ENCODE measurements at regions not wholly inside any gene's neighbourhood (a gene's known extent, or its start where the extent isn't known, plus 50 kb on each side); places are given as distances from the start of the nearest gene placed in this dataset.
"Not testable (repeated sequence)": the region's sequence is repeated elsewhere in the genome, so short reads cannot be mapped to it uniquely, and the experiment has no call there.

GRCh38 chr10:3559011-3559410 lies 226.0 kb downstream of the KLF6 start:
- no peak for DNase-seq (ENCODE audit: low read depth in 2 of 2)
- no peaks in the 10 kb centered on the region for H4K20me1 ChIP-seq (ENCODE audit: control insufficient read depth, extremely low read depth, insufficient read depth, low read length)
- H3K9me3 ChIP-seq (ENCODE audit: control insufficient read depth, insufficient read depth, low read depth, low read length), result no peaks in the 10 kb centered on the region
- no peaks in the 10 kb centered on the region for H3K36me3 ChIP-seq (ENCODE audit: control insufficient read depth, insufficient read depth, low read length)
- no peak overlapping the region for H3K9ac ChIP-seq (ENCODE audit: insufficient read depth, low read length)
- H3K27ac ChIP-seq (ENCODE audit: insufficient read depth, low read length), result no peak overlapping the region
- H3K4me1 ChIP-seq (ENCODE audit: control insufficient read depth, extremely low read depth, insufficient read depth, low read length), result no peaks in the 10 kb centered on the region
- H3K27me3 ChIP-seq (ENCODE audit: control insufficient read depth, insufficient read depth, low read length), result no peaks in the 10 kb centered on the region
- no peak overlapping the region for H2AFZ ChIP-seq (ENCODE audit: low read length)
- no peaks in the 10 kb centered on the region for H3K79me2 ChIP-seq (ENCODE audit: control insufficient read depth, insufficient read depth, low read length)
- H3K4me2 ChIP-seq (ENCODE audit: extremely low read depth, insufficient read depth, low read length), result no peak overlapping the region
- H3K4me3 ChIP-seq (replicated peaks in 1 of 4; ENCODE audit: control extremely low read depth in 1 of 4, insufficient read depth in 1 of 4, low read depth in 3 of 4, low read length in 4 of 4), result no peak overlapping the region
- TF ChIP-seq CTCF (conservative IDR thresholded peaks at IDR 0.05 in 1 of 2, IDR thresholded peaks at IDR 0.05 in 1 of 2; ENCODE audit: low read depth in 1 of 2, low read length in 2 of 2) (no peak), EZH2 (IDR thresholded peaks at IDR 0.05; ENCODE audit: low read length, missing control alignments) (no peak)

GRCh38 chr10:3556191-3557017 lies 228.6 kb downstream of the KLF6 start:
- H3K9me3 ChIP-seq (ENCODE audit: control insufficient read depth, insufficient read depth, low read depth, low read length); H3K36me3 ChIP-seq (ENCODE audit: control insufficient read depth, insufficient read depth, low read length); H4K20me1 ChIP-seq (ENCODE audit: control insufficient read depth, extremely low read depth, insufficient read depth, low read length); H2AFZ ChIP-seq (ENCODE audit: low read length); H3K27me3 ChIP-seq (ENCODE audit: control insufficient read depth, insufficient read depth, low read length); H3K4me2 ChIP-seq (ENCODE audit: extremely low read depth, insufficient read depth, low read length); H3K4me1 ChIP-seq (ENCODE audit: control insufficient read depth, extremely low read depth, insufficient read depth, low read length); H3K79me2 ChIP-seq (ENCODE audit: control insufficient read depth, insufficient read depth, low read length); H3K9ac ChIP-seq (ENCODE audit: insufficient read depth, low read length): not testable (repeated sequence)
- peak overlapping the region; percentile 53 for H3K27ac ChIP-seq (ENCODE audit: insufficient read depth, low read length)
- peak overlapping the region in 2 of 4 experiments; percentile 45 to 47 for H3K4me3 ChIP-seq (replicated peaks in 1 of 4; ENCODE audit: control extremely low read depth in 1 of 4, insufficient read depth in 1 of 4, low read depth in 3 of 4, low read length in 4 of 4)
- DNase-seq (ENCODE audit: low read depth in 2 of 2), result peak; percentile 21 to 76

GRCh38 chr10:3554121-3554522 lies 230.9 kb downstream of the KLF6 start:
- no peaks in the 10 kb centered on the region for H3K36me3 ChIP-seq (ENCODE audit: control insufficient read depth, insufficient read depth, low read length)
- H4K20me1 ChIP-seq (ENCODE audit: control insufficient read depth, extremely low read depth, insufficient read depth, low read length), result no peaks in the 10 kb centered on the region
- H3K27me3 ChIP-seq (ENCODE audit: control insufficient read depth, insufficient read depth, low read length), result no peaks in the 10 kb centered on the region
- peak overlapping the region; percentile 35 for H2AFZ ChIP-seq (ENCODE audit: low read length)
- no peaks in the 10 kb centered on the region for H3K79me2 ChIP-seq (ENCODE audit: control insufficient read depth, insufficient read depth, low read length)
- H3K9ac ChIP-seq (ENCODE audit: insufficient read depth, low read length), result no peak overlapping the region
- no peaks in the 10 kb centered on the region for H3K4me1 ChIP-seq (ENCODE audit: control insufficient read depth, extremely low read depth, insufficient read depth, low read length)
- no peak overlapping the region for H3K4me2 ChIP-seq (ENCODE audit: extremely low read depth, insufficient read depth, low read length)
- no peak for DNase-seq (ENCODE audit: low read depth in 2 of 2)
- no peak overlapping the region for H3K27ac ChIP-seq (ENCODE audit: insufficient read depth, low read length)
- H3K9me3 ChIP-seq (ENCODE audit: control insufficient read depth, insufficient read depth, low read depth, low read length), result no peaks in the 10 kb centered on the region
- TF ChIP-seq EZH2 (IDR thresholded peaks at IDR 0.05; ENCODE audit: low read length, missing control alignments), result no peak
- no peak for TF ChIP-seq CTCF (conservative IDR thresholded peaks at IDR 0.05 in 1 of 2, IDR thresholded peaks at IDR 0.05 in 1 of 2; ENCODE audit: low read depth in 1 of 2, low read length in 2 of 2)
- H3K4me3 ChIP-seq (replicated peaks in 1 of 4; ENCODE audit: control extremely low read depth in 1 of 4, insufficient read depth in 1 of 4, low read depth in 3 of 4, low read length in 4 of 4), result no peak overlapping the region
